Smooth muscle cell (in vitro differentiated cells): ENCODE measurements at regions not wholly inside any gene's neighbourhood (a gene's known extent, or its start where the extent isn't known, plus 50 kb on each side); places are given as distances from the start of the nearest gene placed in this dataset.

Source experiments
- DNase-seq: peaks from one replicate; lab custom pipeline; 2025; ENCODE audit not compliant: unreplicated experiment; lab: John Stamatoyannopoulos, UW
- H2AFZ ChIP-seq: fragments of 200-600 bp; sonication (generic); 2 replicates; pipeline ENCODE4 v1.6.0; 2016; ENCODE audit warnings: antibody characterized with exemption, low read depth, mild to moderate bottlenecking
- H3F3A ChIP-seq: fragments of 200-600 bp; sonication (generic); 2 replicates; pipeline ENCODE4 v1.6.0; 2017; ENCODE audit warnings: antibody characterized with exemption, low read depth
- H3K27ac ChIP-seq: fragments of 200-600 bp; sonication (generic); 2 replicates; pipeline ENCODE4 v1.5.1; 2016; ENCODE audit warnings: low read depth, mild to moderate bottlenecking
- H3K27me3 ChIP-seq: fragments of 200-600 bp; sonication (generic); 2 replicates; pipeline ENCODE4 v1.6.1; 2016; ENCODE audit warnings: low read depth, mild to moderate bottlenecking
- H3K36me3 ChIP-seq: fragments of 200-600 bp; sonication (generic); 2 replicates; pipeline ENCODE4 v1.5.1; 2016; ENCODE audit warnings: low read depth
- H3K4me1 ChIP-seq: fragments of 200-600 bp; sonication (generic); 2 replicates; pipeline ENCODE4 v1.5.1; 2016; ENCODE audit warnings: low read depth
- H3K4me2 ChIP-seq: fragments of 200-600 bp; sonication (generic); 2 replicates; pipeline ENCODE4 v1.6.0; 2016; ENCODE audit warnings: mild to moderate bottlenecking
- H3K4me3 ChIP-seq: fragments of 200-600 bp; sonication (generic); 2 replicates; pipeline ENCODE4 v1.5.1; 2016; ENCODE audit warnings: mild to moderate bottlenecking
- H3K79me2 ChIP-seq: fragments of 200-600 bp; sonication (generic); 2 replicates; pipeline ENCODE4 v1.6.0; 2016; ENCODE audit warnings: low read depth, mild to moderate bottlenecking
- H3K9ac ChIP-seq: fragments of 200-600 bp; sonication (generic); 2 replicates; pipeline ENCODE4 v1.6.0; 2016; ENCODE audit warnings: low read depth
- H3K9me3 ChIP-seq: fragments of 200-600 bp; sonication (generic); replicated peaks from 2 replicates; pipeline ENCODE4 v1.5.1; 2016; ENCODE audit warnings: low read depth
- H4K20me1 ChIP-seq: fragments of 200-600 bp; sonication (generic); 2 replicates; pipeline ENCODE4 v1.6.0; 2016; ENCODE audit warnings: low read depth
- WGBS: methylation state at CpG from one replicate; pipeline ENCODE4 v1.1.7; 2016; ENCODE audit warnings: low lambda C conversion rate; 5-methylcytosine and 5-hydroxymethylcytosine counted together
- TF ChIP-seq, protein P1 (sequence below): fragments of 200-600 bp; sonication (generic); IDR thresholded peaks from 2 replicates; pipeline ENCODE4 v1.5.1; 2017; ENCODE audit warnings: borderline replicate concordance, mild to moderate bottlenecking, antibody characterized with exemption; ENCODE audit not compliant: insufficient read depth, poor library complexity, severe bottlenecking

DNA sequence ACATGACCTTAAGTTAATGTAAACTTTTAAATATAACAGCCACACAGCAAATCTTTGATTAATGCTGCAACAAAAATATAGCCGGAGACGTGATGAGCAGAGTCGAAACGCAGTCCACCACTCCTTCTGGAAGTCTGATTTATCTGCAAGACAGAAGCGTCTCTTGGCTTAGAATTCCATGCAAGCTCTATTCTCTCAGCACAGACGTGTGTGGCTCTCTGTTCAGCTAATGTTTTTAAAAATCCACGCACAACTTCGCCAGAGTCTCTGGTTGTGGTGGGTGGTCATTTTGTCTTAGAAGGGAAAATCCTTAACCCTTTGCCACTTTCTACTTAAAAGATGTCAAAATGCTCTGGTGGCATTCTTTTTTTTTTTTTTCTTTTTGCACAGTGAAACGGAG lies 438.0 kb upstream of the MGMT start:
- H3K79me2 ChIP-seq = no peaks in the 10 kb centered on the region
- H3K9me3 ChIP-seq = no peaks in the 10 kb centered on the region
- H3K4me1 ChIP-seq = no peaks in the 10 kb centered on the region
- H3K4me3 ChIP-seq = no peak overlapping the region
- H3K36me3 ChIP-seq = no peaks in the 10 kb centered on the region
- no peak overlapping the region for H3K9ac ChIP-seq
- H2AFZ ChIP-seq = no peak overlapping the region
- WGBS = 63% methylated on average over 9 of the region's 9 CpGs
- no peaks in the 10 kb centered on the region for H4K20me1 ChIP-seq
- no peak overlapping the region for H3K4me2 ChIP-seq
- H3K27me3 ChIP-seq = peaks cover 22% of the 10 kb centered on the region
- DNase-seq = no peak
- TF ChIP-seq, protein P1, sequence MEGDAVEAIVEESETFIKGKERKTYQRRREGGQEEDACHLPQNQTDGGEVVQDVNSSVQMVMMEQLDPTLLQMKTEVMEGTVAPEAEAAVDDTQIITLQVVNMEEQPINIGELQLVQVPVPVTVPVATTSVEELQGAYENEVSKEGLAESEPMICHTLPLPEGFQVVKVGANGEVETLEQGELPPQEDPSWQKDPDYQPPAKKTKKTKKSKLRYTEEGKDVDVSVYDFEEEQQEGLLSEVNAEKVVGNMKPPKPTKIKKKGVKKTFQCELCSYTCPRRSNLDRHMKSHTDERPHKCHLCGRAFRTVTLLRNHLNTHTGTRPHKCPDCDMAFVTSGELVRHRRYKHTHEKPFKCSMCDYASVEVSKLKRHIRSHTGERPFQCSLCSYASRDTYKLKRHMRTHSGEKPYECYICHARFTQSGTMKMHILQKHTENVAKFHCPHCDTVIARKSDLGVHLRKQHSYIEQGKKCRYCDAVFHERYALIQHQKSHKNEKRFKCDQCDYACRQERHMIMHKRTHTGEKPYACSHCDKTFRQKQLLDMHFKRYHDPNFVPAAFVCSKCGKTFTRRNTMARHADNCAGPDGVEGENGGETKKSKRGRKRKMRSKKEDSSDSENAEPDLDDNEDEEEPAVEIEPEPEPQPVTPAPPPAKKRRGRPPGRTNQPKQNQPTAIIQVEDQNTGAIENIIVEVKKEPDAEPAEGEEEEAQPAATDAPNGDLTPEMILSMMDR = no peak
- H3F3A ChIP-seq = no peaks in the 10 kb centered on the region
- no peak overlapping the region for H3K27ac ChIP-seq

DNA sequence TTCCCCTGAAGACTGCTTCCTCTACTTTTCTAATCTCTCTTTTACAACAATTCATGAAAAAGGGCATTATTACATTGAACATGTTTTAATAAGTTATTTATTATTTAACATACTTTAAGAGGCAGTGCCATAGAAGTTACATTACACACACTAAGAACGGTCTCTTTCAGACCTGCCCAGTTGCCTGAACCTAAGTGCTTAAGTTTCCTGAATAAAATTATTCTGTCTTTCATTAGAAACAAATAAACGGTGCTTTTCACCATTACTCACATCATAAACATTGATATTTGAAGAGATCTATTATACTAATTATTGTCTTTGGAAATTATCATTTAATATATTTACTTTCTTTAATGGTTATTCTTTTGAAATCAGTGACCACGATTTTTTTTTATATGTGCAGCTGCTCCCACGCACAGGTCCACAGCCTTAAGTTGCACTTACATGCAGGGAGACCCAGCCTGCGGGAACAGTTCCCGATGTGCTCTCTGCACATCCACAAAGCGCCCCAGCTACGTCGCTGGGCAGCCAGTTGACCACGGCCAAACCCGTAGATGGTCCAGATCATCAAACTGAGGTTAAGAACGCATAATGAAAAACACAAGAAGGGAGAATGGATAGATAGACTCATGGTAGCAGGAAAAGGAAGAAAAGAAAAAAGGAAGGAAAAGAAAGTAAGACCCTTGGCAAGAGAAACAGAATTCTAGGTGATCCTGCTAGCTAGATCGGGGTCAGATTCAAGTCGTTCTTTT lies 437.0 kb upstream of the MGMT start:
- Histone ChIP-seq H4K20me1 (no peaks in the 10 kb centered on the region), H3K4me2 (no peak overlapping the region), H3F3A (no peaks in the 10 kb centered on the region), H3K36me3 (no peaks in the 10 kb centered on the region), H3K4me3 (no peak overlapping the region), H3K79me2 (no peaks in the 10 kb centered on the region), H3K9ac (no peak overlapping the region), H3K9me3 (no peaks in the 10 kb centered on the region), H3K27ac (no peak overlapping the region), H3K27me3 (peaks cover 22% of the 10 kb centered on the region), H3K4me1 (no peaks in the 10 kb centered on the region), H2AFZ (no peak overlapping the region)
- WGBS = 90% methylated on average over 14 of the region's 14 CpGs
- TF ChIP-seq, protein P1 = no peak
- DNase-seq = no peak

DNA sequence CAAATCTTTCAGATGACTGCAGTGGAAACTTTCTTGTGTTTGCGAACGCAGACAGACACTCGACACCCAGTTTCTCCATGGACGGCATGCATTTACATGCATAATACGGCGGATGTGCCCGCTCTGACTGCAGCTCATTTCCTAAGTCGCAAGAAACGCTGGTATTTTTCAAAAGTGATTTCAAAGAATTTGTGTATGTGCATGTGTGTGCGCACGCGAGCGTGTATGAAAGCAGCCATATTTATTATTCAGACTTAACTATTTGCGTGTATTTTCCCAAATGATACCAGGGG lies 436.5 kb upstream of the MGMT start:
- Histone ChIP-seq H3K27me3 (peaks cover 22% of the 10 kb centered on the region), H3K27ac (no peak overlapping the region), H3F3A (no peaks in the 10 kb centered on the region), H3K4me3 (no peak overlapping the region), H3K9me3 (no peaks in the 10 kb centered on the region), H3K4me1 (no peaks in the 10 kb centered on the region), H3K4me2 (no peak overlapping the region), H3K9ac (no peak overlapping the region), H3K36me3 (no peaks in the 10 kb centered on the region), H3K79me2 (no peaks in the 10 kb centered on the region), H4K20me1 (no peaks in the 10 kb centered on the region), H2AFZ (no peak overlapping the region)
- DNase-seq = no peak
- 90% methylated on average over 14 of the region's 14 CpGs for WGBS
- TF ChIP-seq, protein P1 = no peak
